Heart left ventricle (tissue), 13 donors: ENCODE measurements at regions not wholly inside any gene's neighbourhood (a gene's known extent, or its start where the extent isn't known, plus 50 kb on each side); places are given as distances from the start of the nearest gene placed in this dataset.

Source experiments
- POLR2A ChIP-seq, 2 donors: fragments of 450-650 bp; IDR thresholded peaks; one replicate each; pipeline ENCODE4 v1.6.1; 2017; ENCODE audit warnings: antibody characterized with exemption in 2 of 2, mild to moderate bottlenecking in 2 of 2, moderate library complexity in 2 of 2
- TF ChIP-seq, protein P1 (sequence below), 12 donors: fragments of 200-600 bp; sonication (generic) in 4 of 12; IDR thresholded peaks; one replicate each; pipeline versions ENCODE4 v1.5.0 to v1.8.0; 2018 to 2022; ENCODE audit warnings: antibody characterized with exemption in 12 of 12, mild to moderate bottlenecking in 5 of 12
- donor health status: ischemic (EF 13 %, LVEDD 7.1; RV severe dilation, severe dysfunction).
- donor health status: DM: no; HTN: yes; CAD: no.
- donor health status: DM: no; HTN: no; CAD: no.
- donor health status: ischemic (EF 25% LVEDD 6.9; RV normal size, moderate dysfunction).
- donor health status: ischemic (EF 25% LVEDD 5.7; RV mildly dilated, moderate dysfunction).
- donor health status: ischemic (EF 35%, LVEDD 5.7; RV mildly dilated, moderate dysfunction).
- donor health status: nonischemic (EF 11% LVEDD 7.7; RV severe dilation, severe dysfunction).
- donor health status: DM: yes; HTN: yes; CAD: no.
- donor health status: PGD.
- donor health status: ischemic (EF 29% LVEDD 5.4; RV normal size, mild dysfunction).
- donor health status: nonischemic (EF 23%, LVEDD 6.1; RV moderate dilation, normal function).

DNA sequence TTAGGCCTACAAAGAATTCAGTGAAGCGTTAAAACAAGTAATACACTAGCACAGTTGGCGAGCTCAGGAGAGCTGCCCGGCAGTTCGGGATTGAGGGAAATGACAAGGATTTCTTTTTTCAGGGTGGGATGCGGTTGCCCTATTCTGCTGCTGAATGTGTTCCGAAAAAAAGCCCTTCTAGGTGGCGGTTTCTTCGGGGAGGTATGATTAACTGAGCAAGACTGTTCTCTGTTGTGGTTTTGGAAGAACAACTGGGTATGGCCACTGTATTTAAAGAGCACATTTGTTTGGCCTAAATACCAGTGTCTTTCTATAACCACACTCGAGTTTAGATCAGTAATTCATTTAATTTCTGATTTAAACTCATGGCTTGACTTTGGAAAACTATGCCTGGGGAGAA, 459.7 kb upstream of the FAT1 start:
- TF ChIP-seq, protein P1, sequence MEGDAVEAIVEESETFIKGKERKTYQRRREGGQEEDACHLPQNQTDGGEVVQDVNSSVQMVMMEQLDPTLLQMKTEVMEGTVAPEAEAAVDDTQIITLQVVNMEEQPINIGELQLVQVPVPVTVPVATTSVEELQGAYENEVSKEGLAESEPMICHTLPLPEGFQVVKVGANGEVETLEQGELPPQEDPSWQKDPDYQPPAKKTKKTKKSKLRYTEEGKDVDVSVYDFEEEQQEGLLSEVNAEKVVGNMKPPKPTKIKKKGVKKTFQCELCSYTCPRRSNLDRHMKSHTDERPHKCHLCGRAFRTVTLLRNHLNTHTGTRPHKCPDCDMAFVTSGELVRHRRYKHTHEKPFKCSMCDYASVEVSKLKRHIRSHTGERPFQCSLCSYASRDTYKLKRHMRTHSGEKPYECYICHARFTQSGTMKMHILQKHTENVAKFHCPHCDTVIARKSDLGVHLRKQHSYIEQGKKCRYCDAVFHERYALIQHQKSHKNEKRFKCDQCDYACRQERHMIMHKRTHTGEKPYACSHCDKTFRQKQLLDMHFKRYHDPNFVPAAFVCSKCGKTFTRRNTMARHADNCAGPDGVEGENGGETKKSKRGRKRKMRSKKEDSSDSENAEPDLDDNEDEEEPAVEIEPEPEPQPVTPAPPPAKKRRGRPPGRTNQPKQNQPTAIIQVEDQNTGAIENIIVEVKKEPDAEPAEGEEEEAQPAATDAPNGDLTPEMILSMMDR (IDR thresholded peaks at IDR 0.05) = no peak
- TF ChIP-seq POLR2A (IDR thresholded peaks at IDR 0.05) = no peak
